Neural cell (in vitro differentiated cells): ENCODE measurements at regions not wholly inside any gene's neighbourhood (a gene's known extent, or its start where the extent isn't known, plus 50 kb on each side); places are given as distances from the start of the nearest gene placed in this dataset.

Source experiments
- H2AFZ ChIP-seq: fragments of 200-600, 300-800 bp; sonication (generic), shearing (Covaris generic); 2 replicates; pipeline ENCODE4 v1.6.0; 2014; ENCODE audit warnings: low read depth, mild to moderate bottlenecking, antibody characterized with exemption, low read length, moderate library complexity
- H3F3A ChIP-seq: fragments of 200-600 bp; shearing (Covaris generic); 2 replicates; pipeline ENCODE4 v1.6.1; 2016; ENCODE audit warnings: mild to moderate bottlenecking, moderate library complexity, mixed read lengths, antibody characterized with exemption, low read length; ENCODE audit not compliant: insufficient read depth, poor library complexity, severe bottlenecking
- H3K27ac ChIP-seq: fragments of 200-600, 300-800 bp; sonication (generic), shearing (Covaris generic); 2 replicates; pipeline ENCODE4 v1.5.1; 2014; ENCODE audit warnings: mild to moderate bottlenecking, low read length, moderate library complexity
- H3K27me3 ChIP-seq: fragments of 300-800, 200-600 bp; sonication (generic), shearing (Covaris generic); 2 replicates; pipeline ENCODE4 v1.6.0; 2014; ENCODE audit warnings: mild to moderate bottlenecking, low read depth, low read length, moderate library complexity; ENCODE audit not compliant: insufficient read depth
- H3K36me3 ChIP-seq: fragments of 300-800, 200-600 bp; sonication (generic), shearing (Covaris generic); 2 replicates; pipeline ENCODE4 v1.5.1; 2014; ENCODE audit warnings: mild to moderate bottlenecking, antibody characterized with exemption, low read length, moderate library complexity; ENCODE audit not compliant: insufficient read depth
- H3K4me2 ChIP-seq: fragments of 300-800, 200-600 bp; sonication (generic), shearing (Covaris generic); 2 replicates; pipeline ENCODE4 v1.6.0; 2014; ENCODE audit warnings: mild to moderate bottlenecking, low read length
- H3K4me3 ChIP-seq: fragments of 300-800, 200-600 bp; sonication (generic), shearing (Covaris generic); 2 replicates; pipeline ENCODE4 v1.5.1; 2014; ENCODE audit warnings: mild to moderate bottlenecking, low read length, moderate library complexity
- H3K79me2 ChIP-seq: fragments of 200-600 bp; shearing (Covaris generic); replicated peaks from 2 replicates; pipeline ENCODE4 v1.6.0; 2014; ENCODE audit warnings: mild to moderate bottlenecking, low read length, moderate library complexity; ENCODE audit not compliant: insufficient read depth
- H3K9ac ChIP-seq: fragments of 300-800, 200-600 bp; sonication (generic), shearing (Covaris generic); 2 replicates; pipeline ENCODE4 v1.6.1; 2016; ENCODE audit warnings: mild to moderate bottlenecking, low read length, mixed read lengths
- H3K9me2 ChIP-seq: fragments of 200-600 bp; shearing (Covaris generic); 2 replicates; pipeline ENCODE4 v1.6.1; 2016; ENCODE audit warnings: mild to moderate bottlenecking, low read length, mixed read lengths; ENCODE audit not compliant: insufficient read depth
- H3K9me3 ChIP-seq: fragments of 200-600, 300-800 bp; sonication (generic), shearing (Covaris generic); 2 replicates; pipeline ENCODE4 v1.6.1; 2016; ENCODE audit warnings: mild to moderate bottlenecking, mixed run types, low read length, moderate library complexity, mixed read lengths
- H4K20me1 ChIP-seq: fragments of 200-600 bp; shearing (Covaris generic); 2 replicates; pipeline ENCODE4 v1.6.1; 2016; ENCODE audit warnings: mild to moderate bottlenecking, mixed run types; ENCODE audit not compliant: insufficient read depth
- EP300 ChIP-seq: fragments of 450-650 bp; conservative IDR thresholded peaks from 2 replicates; pipeline ENCODE4 v1.6.1; 2014; ENCODE audit warnings: antibody characterized with exemption, mild to moderate bottlenecking, moderate library complexity; ENCODE audit not compliant: poor library complexity, severe bottlenecking
- EZH2 ChIP-seq: fragments of 200-600, 300-800 bp; shearing (Covaris generic), sonication (generic); IDR thresholded peaks from 2 replicates; pipeline ENCODE4 v1.6.1; 2014; ENCODE audit warnings: antibody characterized with exemption, low read length, borderline replicate concordance, mild to moderate bottlenecking; ENCODE audit not compliant: insufficient read depth, poor library complexity, severe bottlenecking
- MXI1 ChIP-seq: fragments of 450-650 bp; conservative IDR thresholded peaks from 2 replicates; pipeline ENCODE4 v1.6.1; 2014; ENCODE audit warnings: antibody characterized with exemption, mild to moderate bottlenecking; ENCODE audit not compliant: poor library complexity, severe bottlenecking
- POLR2AphosphoS5 ChIP-seq: IDR thresholded peaks from 2 replicates; pipeline ENCODE4 v1.6.1; 2012
- RAD21 ChIP-seq: fragments of 450-650 bp; conservative IDR thresholded peaks from 2 replicates; pipeline ENCODE4 v1.6.1; 2014; ENCODE audit warnings: antibody characterized with exemption, mild to moderate bottlenecking, moderate library complexity
- SMC3 ChIP-seq: fragments of 450-650 bp; conservative IDR thresholded peaks from 2 replicates; pipeline ENCODE4 v1.6.1; 2014; ENCODE audit warnings: antibody characterized with exemption, mild to moderate bottlenecking, moderate library complexity; ENCODE audit not compliant: poor library complexity
- TAF1 ChIP-seq: IDR thresholded peaks from 2 replicates; pipeline ENCODE4 v1.6.1; 2012; ENCODE audit warnings: low read depth
- TF ChIP-seq, protein P1 (sequence below): fragments of 450-650 bp; IDR thresholded peaks from 2 replicates; pipeline ENCODE4 v1.5.1; 2014; ENCODE audit warnings: antibody characterized with exemption, mild to moderate bottlenecking, moderate library complexity; ENCODE audit not compliant: poor library complexity, severe bottlenecking
- TF ChIP-seq, protein P2 (sequence below): IDR thresholded peaks from 2 replicates; pipeline ENCODE4 v1.6.1; 2012; ENCODE audit warnings: borderline replicate concordance

DNA sequence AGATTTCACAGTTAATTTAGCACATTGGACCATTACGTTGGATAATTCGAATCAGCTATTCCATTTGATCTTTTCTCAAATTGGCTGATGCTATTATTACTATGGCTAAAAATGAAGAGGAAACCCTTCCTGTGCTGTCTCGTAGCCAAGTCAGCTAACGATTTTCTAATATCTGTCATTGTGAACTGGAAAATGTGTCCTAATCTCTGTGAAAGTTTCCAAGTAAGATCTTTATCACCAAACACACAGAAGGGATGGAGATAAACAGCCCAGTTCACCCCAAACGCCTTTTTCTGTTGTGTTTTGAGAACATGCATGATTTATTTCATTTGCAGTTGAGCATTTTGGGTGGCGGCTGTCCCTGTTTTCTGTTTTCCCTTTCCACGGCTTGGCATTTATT lies 312.8 kb downstream of the FOXL1 start:
- no peaks in the 10 kb centered on the region for H3K9me2 ChIP-seq
- H3K27ac ChIP-seq, result no peak overlapping the region
- TF ChIP-seq TAF1, result no peak
- H3K9me3 ChIP-seq, result no peaks in the 10 kb centered on the region
- no peaks in the 10 kb centered on the region for H3F3A ChIP-seq
- no peaks in the 10 kb centered on the region for H4K20me1 ChIP-seq
- H3K36me3 ChIP-seq, result no peaks in the 10 kb centered on the region
- H2AFZ ChIP-seq, result no peak overlapping the region
- H3K27me3 ChIP-seq, result no peaks in the 10 kb centered on the region
- no peaks in the 10 kb centered on the region for H3K79me2 ChIP-seq
- no peak overlapping the region for H3K9ac ChIP-seq
- no peak overlapping the region for H3K4me2 ChIP-seq
- H3K4me3 ChIP-seq, result no peak overlapping the region

DNA sequence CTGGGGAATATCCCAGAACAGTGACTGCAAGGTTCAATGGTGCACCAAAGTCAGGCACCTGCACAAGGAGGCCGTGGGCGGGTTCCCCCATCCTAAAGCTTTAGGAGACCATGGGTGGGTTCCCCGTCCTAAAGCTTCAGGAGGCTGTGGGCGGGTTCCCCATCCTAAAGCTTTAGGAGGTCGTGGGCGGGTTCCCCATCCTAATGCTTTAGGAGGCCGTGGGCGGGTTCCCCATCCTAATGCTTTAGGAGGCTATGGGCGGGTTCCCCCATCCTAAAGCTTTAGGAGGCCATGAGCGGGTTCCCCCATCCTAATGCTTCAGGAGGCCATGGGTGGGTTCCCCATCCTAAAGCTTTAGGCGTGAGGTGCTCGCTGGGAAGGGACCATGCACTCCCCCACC lies 313.3 kb downstream of the FOXL1 start:
- Histone ChIP-seq H2AFZ (no peak overlapping the region), H3K79me2 (no peaks in the 10 kb centered on the region), H3K4me2 (no peak overlapping the region), H4K20me1 (no peaks in the 10 kb centered on the region), H3K9me2 (no peaks in the 10 kb centered on the region), H3K27me3 (no peaks in the 10 kb centered on the region), H3F3A (no peaks in the 10 kb centered on the region), H3K9ac (no peak overlapping the region), H3K36me3 (no peaks in the 10 kb centered on the region), H3K9me3 (no peaks in the 10 kb centered on the region), H3K4me3 (no peak overlapping the region), H3K27ac (no peak overlapping the region)
- TF ChIP-seq EZH2 (no peak), EP300 (no peak), TAF1 (no peak), SMC3 (no peak), POLR2AphosphoS5 (no peak)
- TF ChIP-seq, protein P1, sequence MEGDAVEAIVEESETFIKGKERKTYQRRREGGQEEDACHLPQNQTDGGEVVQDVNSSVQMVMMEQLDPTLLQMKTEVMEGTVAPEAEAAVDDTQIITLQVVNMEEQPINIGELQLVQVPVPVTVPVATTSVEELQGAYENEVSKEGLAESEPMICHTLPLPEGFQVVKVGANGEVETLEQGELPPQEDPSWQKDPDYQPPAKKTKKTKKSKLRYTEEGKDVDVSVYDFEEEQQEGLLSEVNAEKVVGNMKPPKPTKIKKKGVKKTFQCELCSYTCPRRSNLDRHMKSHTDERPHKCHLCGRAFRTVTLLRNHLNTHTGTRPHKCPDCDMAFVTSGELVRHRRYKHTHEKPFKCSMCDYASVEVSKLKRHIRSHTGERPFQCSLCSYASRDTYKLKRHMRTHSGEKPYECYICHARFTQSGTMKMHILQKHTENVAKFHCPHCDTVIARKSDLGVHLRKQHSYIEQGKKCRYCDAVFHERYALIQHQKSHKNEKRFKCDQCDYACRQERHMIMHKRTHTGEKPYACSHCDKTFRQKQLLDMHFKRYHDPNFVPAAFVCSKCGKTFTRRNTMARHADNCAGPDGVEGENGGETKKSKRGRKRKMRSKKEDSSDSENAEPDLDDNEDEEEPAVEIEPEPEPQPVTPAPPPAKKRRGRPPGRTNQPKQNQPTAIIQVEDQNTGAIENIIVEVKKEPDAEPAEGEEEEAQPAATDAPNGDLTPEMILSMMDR, result no peak
- TF ChIP-seq, protein P2, sequence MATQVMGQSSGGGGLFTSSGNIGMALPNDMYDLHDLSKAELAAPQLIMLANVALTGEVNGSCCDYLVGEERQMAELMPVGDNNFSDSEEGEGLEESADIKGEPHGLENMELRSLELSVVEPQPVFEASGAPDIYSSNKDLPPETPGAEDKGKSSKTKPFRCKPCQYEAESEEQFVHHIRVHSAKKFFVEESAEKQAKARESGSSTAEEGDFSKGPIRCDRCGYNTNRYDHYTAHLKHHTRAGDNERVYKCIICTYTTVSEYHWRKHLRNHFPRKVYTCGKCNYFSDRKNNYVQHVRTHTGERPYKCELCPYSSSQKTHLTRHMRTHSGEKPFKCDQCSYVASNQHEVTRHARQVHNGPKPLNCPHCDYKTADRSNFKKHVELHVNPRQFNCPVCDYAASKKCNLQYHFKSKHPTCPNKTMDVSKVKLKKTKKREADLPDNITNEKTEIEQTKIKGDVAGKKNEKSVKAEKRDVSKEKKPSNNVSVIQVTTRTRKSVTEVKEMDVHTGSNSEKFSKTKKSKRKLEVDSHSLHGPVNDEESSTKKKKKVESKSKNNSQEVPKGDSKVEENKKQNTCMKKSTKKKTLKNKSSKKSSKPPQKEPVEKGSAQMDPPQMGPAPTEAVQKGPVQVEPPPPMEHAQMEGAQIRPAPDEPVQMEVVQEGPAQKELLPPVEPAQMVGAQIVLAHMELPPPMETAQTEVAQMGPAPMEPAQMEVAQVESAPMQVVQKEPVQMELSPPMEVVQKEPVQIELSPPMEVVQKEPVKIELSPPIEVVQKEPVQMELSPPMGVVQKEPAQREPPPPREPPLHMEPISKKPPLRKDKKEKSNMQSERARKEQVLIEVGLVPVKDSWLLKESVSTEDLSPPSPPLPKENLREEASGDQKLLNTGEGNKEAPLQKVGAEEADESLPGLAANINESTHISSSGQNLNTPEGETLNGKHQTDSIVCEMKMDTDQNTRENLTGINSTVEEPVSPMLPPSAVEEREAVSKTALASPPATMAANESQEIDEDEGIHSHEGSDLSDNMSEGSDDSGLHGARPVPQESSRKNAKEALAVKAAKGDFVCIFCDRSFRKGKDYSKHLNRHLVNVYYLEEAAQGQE, result no peak

GRCh38 chr16:86892509-86892908 lies 314.2 kb downstream of the FOXL1 start:
- no peaks in the 10 kb centered on the region for H3K9me3 ChIP-seq
- H3F3A ChIP-seq, result no peaks in the 10 kb centered on the region
- no peaks in the 10 kb centered on the region for H4K20me1 ChIP-seq
- H3K9ac ChIP-seq, result no peak overlapping the region
- no peak overlapping the region for H3K4me3 ChIP-seq
- H3K36me3 ChIP-seq, result no peaks in the 10 kb centered on the region
- TF ChIP-seq, protein P1, result no peak
- TF ChIP-seq TAF1, result no peak
- no peak for TF ChIP-seq MXI1
- TF ChIP-seq EZH2, result no peak
- no peak for TF ChIP-seq RAD21
- TF ChIP-seq, protein P2, result no peak
- TF ChIP-seq POLR2AphosphoS5, result no peak
- no peak for TF ChIP-seq SMC3
- TF ChIP-seq EP300, result no peak
- H3K27me3 ChIP-seq, result no peaks in the 10 kb centered on the region
- no peak overlapping the region for H3K4me2 ChIP-seq
- H3K79me2 ChIP-seq, result no peaks in the 10 kb centered on the region
- no peak overlapping the region for H3K27ac ChIP-seq
- H3K9me2 ChIP-seq, result no peaks in the 10 kb centered on the region
- H2AFZ ChIP-seq, result no peak overlapping the region
